ENCODE measurements at regions not wholly inside any gene's neighbourhood (a gene's known extent, or its start where the extent isn't known, plus 50 kb on each side); places are given as distances from the start of the nearest gene placed in this dataset.

- no peaks in the 10 kb centered on the region for H3K36me3 ChIP-seq (ENCODE audit: control insufficient read depth in 3 of 3, insufficient read depth in 3 of 3, low read length in 3 of 3)
- no peak overlapping the region for H3K9ac ChIP-seq (ENCODE audit: low read depth in 1 of 3, low read length in 3 of 3)
- no peaks in the 10 kb centered on the region for H3K9me3 ChIP-seq (ENCODE audit: control insufficient read depth in 3 of 3, low read length in 3 of 3)
- H3K27me3 ChIP-seq (ENCODE audit: control insufficient read depth in 3 of 3, insufficient read depth in 3 of 3, low read length in 3 of 3): no peaks in the 10 kb centered on the region
- H3K4me3 ChIP-seq (ENCODE audit: low read length in 3 of 3): no peak overlapping the region
- H3K4me1 ChIP-seq (ENCODE audit: control insufficient read depth in 3 of 3, insufficient read depth in 3 of 3, low read length in 3 of 3): no peaks in the 10 kb centered on the region
- no peak overlapping the region for H3K27ac ChIP-seq (ENCODE audit: low read depth, low read length)
These were observed 1035.0 kb downstream of the SLC16A7 start for GRCh38 chr12:60630796-60631195.

GRCh38 chr12:60644076-60644475 lies 1048.2 kb downstream of the SLC16A7 start:
- H3K27ac ChIP-seq (ENCODE audit: low read depth, low read length): no peak overlapping the region
- H3K9ac ChIP-seq (ENCODE audit: low read depth in 1 of 3, low read length in 3 of 3): no peak overlapping the region
- peaks cover 0 to 4% (median 0%) of the 10 kb centered on the region in 3 donors for H3K9me3 ChIP-seq (ENCODE audit: control insufficient read depth in 3 of 3, low read length in 3 of 3)
- no peaks in the 10 kb centered on the region for H3K36me3 ChIP-seq (ENCODE audit: control insufficient read depth in 3 of 3, insufficient read depth in 3 of 3, low read length in 3 of 3)
- H3K27me3 ChIP-seq (ENCODE audit: control insufficient read depth in 3 of 3, insufficient read depth in 3 of 3, low read length in 3 of 3): no peaks in the 10 kb centered on the region
- no peaks in the 10 kb centered on the region for H3K4me1 ChIP-seq (ENCODE audit: control insufficient read depth in 3 of 3, insufficient read depth in 3 of 3, low read length in 3 of 3)
- H3K4me3 ChIP-seq (ENCODE audit: low read length in 3 of 3): no peak overlapping the region

GRCh38 chr12:60666895-60667294 lies 1071.1 kb downstream of the SLC16A7 start:
- no peak overlapping the region for H3K4me3 ChIP-seq (ENCODE audit: low read length in 3 of 3)
- no peaks in the 10 kb centered on the region for H3K4me1 ChIP-seq (ENCODE audit: control insufficient read depth in 3 of 3, insufficient read depth in 3 of 3, low read length in 3 of 3)
- H3K27me3 ChIP-seq (ENCODE audit: control insufficient read depth in 3 of 3, insufficient read depth in 3 of 3, low read length in 3 of 3): no peaks in the 10 kb centered on the region
- H3K9ac ChIP-seq (ENCODE audit: low read depth in 1 of 3, low read length in 3 of 3): no peak overlapping the region
- no peaks in the 10 kb centered on the region for H3K36me3 ChIP-seq (ENCODE audit: control insufficient read depth in 3 of 3, insufficient read depth in 3 of 3, low read length in 3 of 3)
- no peak overlapping the region for H3K27ac ChIP-seq (ENCODE audit: low read depth, low read length)
- H3K9me3 ChIP-seq (ENCODE audit: control insufficient read depth in 3 of 3, low read length in 3 of 3): no peaks in the 10 kb centered on the region

GRCh38 chr12:60672949-60673348 lies 1077.1 kb downstream of the SLC16A7 start:
- H3K9ac ChIP-seq (ENCODE audit: low read depth in 1 of 3, low read length in 3 of 3): no peak overlapping the region

GRCh38 chr12:60684988-60685655 lies 1089.3 kb downstream of the SLC16A7 start:
- Histone ChIP-seq H3K9me3 (ENCODE audit: control insufficient read depth in 3 of 3, low read length in 3 of 3) (peaks cover 0 to 3% (median 0%) of the 10 kb centered on the region in 3 donors), H3K36me3 (ENCODE audit: control insufficient read depth in 3 of 3, insufficient read depth in 3 of 3, low read length in 3 of 3) (no peaks in the 10 kb centered on the region), H3K4me3 (ENCODE audit: low read length in 3 of 3) (no peak overlapping the region), H3K9ac (ENCODE audit: low read depth in 1 of 3, low read length in 3 of 3) (no peak overlapping the region), H3K4me1 (ENCODE audit: control insufficient read depth in 3 of 3, insufficient read depth in 3 of 3, low read length in 3 of 3) (no peaks in the 10 kb centered on the region), H3K27me3 (ENCODE audit: control insufficient read depth in 3 of 3, insufficient read depth in 3 of 3, low read length in 3 of 3) (no peaks in the 10 kb centered on the region), H3K27ac (ENCODE audit: low read depth, low read length) (no peak overlapping the region)

More at GRCh38 chr12:60672949-60673348, 1077.1 kb downstream of the SLC16A7 start:
- H3K4me3 ChIP-seq (ENCODE audit: low read length in 3 of 3): no peak overlapping the region
- H3K27ac ChIP-seq (ENCODE audit: low read depth, low read length): no peak overlapping the region
- no peaks in the 10 kb centered on the region for H3K4me1 ChIP-seq (ENCODE audit: control insufficient read depth in 3 of 3, insufficient read depth in 3 of 3, low read length in 3 of 3)
- no peaks in the 10 kb centered on the region for H3K27me3 ChIP-seq (ENCODE audit: control insufficient read depth in 3 of 3, insufficient read depth in 3 of 3, low read length in 3 of 3)
- no peaks in the 10 kb centered on the region for H3K9me3 ChIP-seq (ENCODE audit: control insufficient read depth in 3 of 3, low read length in 3 of 3)
- no peaks in the 10 kb centered on the region for H3K36me3 ChIP-seq (ENCODE audit: control insufficient read depth in 3 of 3, insufficient read depth in 3 of 3, low read length in 3 of 3)

GRCh38 chr12:60689137-60689536 lies 1093.3 kb downstream of the SLC16A7 start:
- no peak overlapping the region for H3K27ac ChIP-seq (ENCODE audit: low read depth, low read length)
- H3K9ac ChIP-seq (ENCODE audit: low read depth in 1 of 3, low read length in 3 of 3): no peak overlapping the region
- no peaks in the 10 kb centered on the region for H3K36me3 ChIP-seq (ENCODE audit: control insufficient read depth in 3 of 3, insufficient read depth in 3 of 3, low read length in 3 of 3)
- no peaks in the 10 kb centered on the region for H3K4me1 ChIP-seq (ENCODE audit: control insufficient read depth in 3 of 3, insufficient read depth in 3 of 3, low read length in 3 of 3)
- H3K4me3 ChIP-seq (ENCODE audit: low read length in 3 of 3): no peak overlapping the region
- no peaks in the 10 kb centered on the region for H3K27me3 ChIP-seq (ENCODE audit: control insufficient read depth in 3 of 3, insufficient read depth in 3 of 3, low read length in 3 of 3)
- peaks cover 0 to 4% (median 0%) of the 10 kb centered on the region in 3 donors for H3K9me3 ChIP-seq (ENCODE audit: control insufficient read depth in 3 of 3, low read length in 3 of 3)

GRCh38 chr12:60693019-60693626 lies 1097.3 kb downstream of the SLC16A7 start:
- H3K4me1 ChIP-seq (ENCODE audit: control insufficient read depth in 3 of 3, insufficient read depth in 3 of 3, low read length in 3 of 3): no peaks in the 10 kb centered on the region
- H3K27me3 ChIP-seq (ENCODE audit: control insufficient read depth in 3 of 3, insufficient read depth in 3 of 3, low read length in 3 of 3): no peaks in the 10 kb centered on the region
- H3K4me3 ChIP-seq (ENCODE audit: low read length in 3 of 3): no peak overlapping the region
- no peak overlapping the region for H3K9ac ChIP-seq (ENCODE audit: low read depth in 1 of 3, low read length in 3 of 3)
- H3K36me3 ChIP-seq (ENCODE audit: control insufficient read depth in 3 of 3, insufficient read depth in 3 of 3, low read length in 3 of 3): no peaks in the 10 kb centered on the region
- no peak overlapping the region for H3K27ac ChIP-seq (ENCODE audit: low read depth, low read length)
- H3K9me3 ChIP-seq (ENCODE audit: control insufficient read depth in 3 of 3, low read length in 3 of 3): peaks cover 0 to 4% (median 0%) of the 10 kb centered on the region in 3 donors

GRCh38 chr12:60704171-60704914 lies 1108.5 kb downstream of the SLC16A7 start:
- Histone ChIP-seq H3K9ac (ENCODE audit: low read depth in 1 of 3, low read length in 3 of 3) (no peak overlapping the region), H3K27ac (ENCODE audit: low read depth, low read length) (no peak overlapping the region), H3K4me1 (ENCODE audit: control insufficient read depth in 3 of 3, insufficient read depth in 3 of 3, low read length in 3 of 3) (no peaks in the 10 kb centered on the region), H3K36me3 (ENCODE audit: control insufficient read depth in 3 of 3, insufficient read depth in 3 of 3, low read length in 3 of 3) (no peaks in the 10 kb centered on the region), H3K4me3 (ENCODE audit: low read length in 3 of 3) (no peak overlapping the region), H3K27me3 (ENCODE audit: control insufficient read depth in 3 of 3, insufficient read depth in 3 of 3, low read length in 3 of 3) (no peaks in the 10 kb centered on the region), H3K9me3 (ENCODE audit: control insufficient read depth in 3 of 3, low read length in 3 of 3) (peaks cover 0 to 2% (median 0%) of the 10 kb centered on the region in 3 donors)

- H3K9me3 ChIP-seq (ENCODE audit: control insufficient read depth in 3 of 3, low read length in 3 of 3): peaks cover 0 to 2% (median 0%) of the 10 kb centered on the region in 3 donors
- H3K27me3 ChIP-seq (ENCODE audit: control insufficient read depth in 3 of 3, insufficient read depth in 3 of 3, low read length in 3 of 3): no peaks in the 10 kb centered on the region
- no peak overlapping the region for H3K4me3 ChIP-seq (ENCODE audit: low read length in 3 of 3)
- no peaks in the 10 kb centered on the region for H3K36me3 ChIP-seq (ENCODE audit: control insufficient read depth in 3 of 3, insufficient read depth in 3 of 3, low read length in 3 of 3)
- H3K4me1 ChIP-seq (ENCODE audit: control insufficient read depth in 3 of 3, insufficient read depth in 3 of 3, low read length in 3 of 3): no peaks in the 10 kb centered on the region
- H3K9ac ChIP-seq (ENCODE audit: low read depth in 1 of 3, low read length in 3 of 3): no peak overlapping the region
- no peak overlapping the region for H3K27ac ChIP-seq (ENCODE audit: low read depth, low read length)
These were observed 1114.4 kb downstream of the SLC16A7 start for GRCh38 chr12:60710246-60710645.

Measured in skeletal muscle tissue (tissue), 3 donors.